WTC11 (cell line): ENCODE measurements at regions not wholly inside any gene's neighbourhood (a gene's known extent, or its start where the extent isn't known, plus 50 kb on each side); places are given as distances from the start of the nearest gene placed in this dataset.

Experiments
- ZNF138 ChIP-seq: sonication (generic); formaldehyde crosslinking; conservative IDR thresholded peaks from 2 replicates; pipeline ENCODE4 v1.8.1; 2022; ENCODE audit warnings: mild to moderate bottlenecking, moderate library complexity, missing genetic modification reagents
- TF ChIP-seq, protein P1 (sequence below): fragments of 200-600 bp; IDR thresholded peaks from 2 replicates; pipeline ENCODE4 v1.8.0; 2022; ENCODE audit warnings: antibody characterized with exemption
- TF ChIP-seq, protein P2 (sequence below): sonication (generic); formaldehyde crosslinking; IDR thresholded peaks from 2 replicates; pipeline ENCODE4 v1.8.0; 2022; ENCODE audit warnings: mild to moderate bottlenecking, missing genetic modification reagents

DNA sequence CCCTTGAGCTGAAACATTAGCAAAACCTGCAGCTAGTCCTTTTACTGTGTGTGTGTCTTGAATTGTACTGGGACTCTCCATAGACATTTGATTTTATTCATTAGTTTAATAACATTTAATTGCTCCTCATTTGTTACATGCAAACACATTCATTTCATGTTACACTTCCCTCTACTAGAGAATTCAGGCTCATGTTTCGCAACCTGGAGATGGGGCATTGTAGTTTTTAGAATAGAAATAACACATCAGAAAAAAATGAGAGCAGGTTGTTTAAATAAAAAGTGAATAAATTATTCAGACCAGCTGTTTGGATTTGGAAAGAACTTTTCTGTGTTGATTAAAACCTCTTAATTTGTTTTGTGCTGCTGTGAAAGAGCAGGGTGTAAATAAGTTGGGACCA is 243.9 kb downstream of the ETV1 start:
- TF ChIP-seq, protein P1, sequence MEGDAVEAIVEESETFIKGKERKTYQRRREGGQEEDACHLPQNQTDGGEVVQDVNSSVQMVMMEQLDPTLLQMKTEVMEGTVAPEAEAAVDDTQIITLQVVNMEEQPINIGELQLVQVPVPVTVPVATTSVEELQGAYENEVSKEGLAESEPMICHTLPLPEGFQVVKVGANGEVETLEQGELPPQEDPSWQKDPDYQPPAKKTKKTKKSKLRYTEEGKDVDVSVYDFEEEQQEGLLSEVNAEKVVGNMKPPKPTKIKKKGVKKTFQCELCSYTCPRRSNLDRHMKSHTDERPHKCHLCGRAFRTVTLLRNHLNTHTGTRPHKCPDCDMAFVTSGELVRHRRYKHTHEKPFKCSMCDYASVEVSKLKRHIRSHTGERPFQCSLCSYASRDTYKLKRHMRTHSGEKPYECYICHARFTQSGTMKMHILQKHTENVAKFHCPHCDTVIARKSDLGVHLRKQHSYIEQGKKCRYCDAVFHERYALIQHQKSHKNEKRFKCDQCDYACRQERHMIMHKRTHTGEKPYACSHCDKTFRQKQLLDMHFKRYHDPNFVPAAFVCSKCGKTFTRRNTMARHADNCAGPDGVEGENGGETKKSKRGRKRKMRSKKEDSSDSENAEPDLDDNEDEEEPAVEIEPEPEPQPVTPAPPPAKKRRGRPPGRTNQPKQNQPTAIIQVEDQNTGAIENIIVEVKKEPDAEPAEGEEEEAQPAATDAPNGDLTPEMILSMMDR, result no peak
- TF ChIP-seq, protein P2, sequence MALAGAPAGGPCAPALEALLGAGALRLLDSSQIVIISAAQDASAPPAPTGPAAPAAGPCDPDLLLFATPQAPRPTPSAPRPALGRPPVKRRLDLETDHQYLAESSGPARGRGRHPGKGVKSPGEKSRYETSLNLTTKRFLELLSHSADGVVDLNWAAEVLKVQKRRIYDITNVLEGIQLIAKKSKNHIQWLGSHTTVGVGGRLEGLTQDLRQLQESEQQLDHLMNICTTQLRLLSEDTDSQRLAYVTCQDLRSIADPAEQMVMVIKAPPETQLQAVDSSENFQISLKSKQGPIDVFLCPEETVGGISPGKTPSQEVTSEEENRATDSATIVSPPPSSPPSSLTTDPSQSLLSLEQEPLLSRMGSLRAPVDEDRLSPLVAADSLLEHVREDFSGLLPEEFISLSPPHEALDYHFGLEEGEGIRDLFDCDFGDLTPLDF (CRISPR knock-in tag), result no peak
- TF ChIP-seq ZNF138 (CRISPR knock-in tag), result no peak
